Astrocyte of the spinal cord (primary cell): ENCODE measurements at regions not wholly inside any gene's neighbourhood (a gene's known extent, or its start where the extent isn't known, plus 50 kb on each side); places are given as distances from the start of the nearest gene placed in this dataset.

Experiments used
- DNase-seq: peaks from one replicate; pipeline ENCODE4 v3.0.0; 2011; ENCODE audit warnings: low read depth, low spot score
- H3K4me3 ChIP-seq: 2 replicates; pipeline ENCODE4 v1.5.1; 2011; ENCODE audit warnings: low read depth, mild to moderate bottlenecking, low read length, moderate library complexity
- in situ Hi-C: cut with HindIII; loops from 2 replicates; pipeline ENCODE4 v1.10.0; 2017; ENCODE audit warnings: low sequenced_read_pairs
- TF ChIP-seq, protein P1 (sequence below): IDR thresholded peaks from 2 replicates; pipeline ENCODE4 v1.5.1; 2012; ENCODE audit warnings: low read depth, mild to moderate bottlenecking, low read length, inconsistent platforms

DNA sequence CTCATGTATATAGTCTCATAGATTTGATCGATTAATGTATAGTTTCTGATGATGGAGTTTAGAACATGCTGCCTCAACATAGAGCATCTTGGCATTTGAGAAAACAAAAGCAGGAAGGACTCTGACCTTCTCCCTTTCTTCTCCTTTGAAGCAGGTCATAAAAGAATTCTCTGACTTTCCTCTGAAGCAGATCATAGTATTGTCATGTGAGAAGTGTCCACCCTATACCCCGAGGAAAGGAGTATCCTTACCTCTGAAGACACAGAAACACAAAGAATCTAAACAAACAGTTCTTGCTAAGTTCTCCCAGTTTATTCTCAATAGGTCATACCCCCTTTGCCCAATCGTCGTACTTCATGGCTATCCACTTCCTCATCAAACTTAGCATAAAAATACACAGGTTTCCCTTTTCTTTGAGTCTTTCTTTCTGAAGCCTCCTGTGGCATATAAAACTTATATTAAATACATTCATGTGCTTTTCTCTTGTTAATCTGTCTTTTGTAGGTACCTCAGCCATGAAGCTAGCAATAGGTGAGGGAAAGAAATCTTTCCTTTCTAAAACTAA, 194.9 kb downstream of the REEP3 start:
- DNase-seq, result no peak
- no peak overlapping the region for H3K4me3 ChIP-seq
- TF ChIP-seq, protein P1, sequence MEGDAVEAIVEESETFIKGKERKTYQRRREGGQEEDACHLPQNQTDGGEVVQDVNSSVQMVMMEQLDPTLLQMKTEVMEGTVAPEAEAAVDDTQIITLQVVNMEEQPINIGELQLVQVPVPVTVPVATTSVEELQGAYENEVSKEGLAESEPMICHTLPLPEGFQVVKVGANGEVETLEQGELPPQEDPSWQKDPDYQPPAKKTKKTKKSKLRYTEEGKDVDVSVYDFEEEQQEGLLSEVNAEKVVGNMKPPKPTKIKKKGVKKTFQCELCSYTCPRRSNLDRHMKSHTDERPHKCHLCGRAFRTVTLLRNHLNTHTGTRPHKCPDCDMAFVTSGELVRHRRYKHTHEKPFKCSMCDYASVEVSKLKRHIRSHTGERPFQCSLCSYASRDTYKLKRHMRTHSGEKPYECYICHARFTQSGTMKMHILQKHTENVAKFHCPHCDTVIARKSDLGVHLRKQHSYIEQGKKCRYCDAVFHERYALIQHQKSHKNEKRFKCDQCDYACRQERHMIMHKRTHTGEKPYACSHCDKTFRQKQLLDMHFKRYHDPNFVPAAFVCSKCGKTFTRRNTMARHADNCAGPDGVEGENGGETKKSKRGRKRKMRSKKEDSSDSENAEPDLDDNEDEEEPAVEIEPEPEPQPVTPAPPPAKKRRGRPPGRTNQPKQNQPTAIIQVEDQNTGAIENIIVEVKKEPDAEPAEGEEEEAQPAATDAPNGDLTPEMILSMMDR, result no peak
- in situ Hi-C loops, result no loop called here

DNA sequence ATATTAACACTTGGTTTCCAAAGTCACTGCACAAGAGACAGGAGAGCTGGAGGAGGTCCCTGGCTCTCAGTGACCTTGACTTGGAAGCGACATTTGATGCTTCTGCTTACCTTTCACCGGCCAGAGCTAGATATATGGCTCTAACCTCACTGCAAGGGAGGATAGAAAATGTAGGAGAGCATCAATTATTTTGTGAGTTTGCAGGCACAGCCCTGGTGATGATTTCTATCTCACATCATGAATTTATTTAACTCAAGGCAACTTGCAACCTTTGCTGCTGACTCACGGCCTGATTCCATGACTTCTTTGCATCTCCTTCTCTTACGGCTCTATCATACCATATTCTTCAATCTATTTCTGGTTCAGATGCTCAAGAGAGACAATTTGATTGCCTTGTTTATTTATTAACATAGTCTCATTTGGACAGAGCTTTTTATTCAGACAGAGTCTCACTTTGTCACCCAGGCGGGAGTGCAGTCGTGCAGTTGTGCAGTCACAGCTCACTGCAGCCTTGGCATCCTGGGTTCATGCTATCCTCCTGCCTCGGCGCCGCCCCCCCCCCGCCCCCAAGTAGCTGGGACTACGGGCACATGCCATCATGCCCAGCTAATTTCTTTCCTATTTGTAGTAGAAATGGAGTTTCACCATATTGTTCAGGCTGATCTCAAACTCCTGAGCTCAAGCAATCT, 196.0 kb downstream of the REEP3 start:
- no peak overlapping the region for H3K4me3 ChIP-seq
- TF ChIP-seq, protein P1, result no peak
- in situ Hi-C loops, result no loop called here
- no peak for DNase-seq

DNA sequence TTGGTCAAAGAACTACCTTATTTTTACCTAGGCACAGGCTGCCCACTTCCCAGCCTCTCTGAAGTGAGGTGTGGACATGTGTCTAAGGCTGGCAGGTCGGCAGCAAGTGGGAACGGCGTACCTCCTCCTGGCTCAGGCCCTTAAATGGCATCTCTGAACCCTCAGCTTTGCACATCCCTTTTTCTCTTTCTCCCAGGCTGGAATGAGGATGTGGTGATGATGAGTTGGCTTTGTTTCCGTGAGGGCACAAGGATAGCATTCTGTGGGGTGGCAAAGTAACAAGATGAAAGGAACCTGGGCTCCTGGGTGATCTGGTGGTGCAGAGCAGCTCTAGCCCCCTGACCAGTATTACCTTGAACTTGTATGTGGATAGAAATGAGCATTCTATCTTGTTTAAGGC, 196.8 kb downstream of the REEP3 start:
- TF ChIP-seq, protein P1, result no peak
- peak; percentile 17 for DNase-seq
- H3K4me3 ChIP-seq, result no peak overlapping the region
- in situ Hi-C loops, result no loop called here

DNA sequence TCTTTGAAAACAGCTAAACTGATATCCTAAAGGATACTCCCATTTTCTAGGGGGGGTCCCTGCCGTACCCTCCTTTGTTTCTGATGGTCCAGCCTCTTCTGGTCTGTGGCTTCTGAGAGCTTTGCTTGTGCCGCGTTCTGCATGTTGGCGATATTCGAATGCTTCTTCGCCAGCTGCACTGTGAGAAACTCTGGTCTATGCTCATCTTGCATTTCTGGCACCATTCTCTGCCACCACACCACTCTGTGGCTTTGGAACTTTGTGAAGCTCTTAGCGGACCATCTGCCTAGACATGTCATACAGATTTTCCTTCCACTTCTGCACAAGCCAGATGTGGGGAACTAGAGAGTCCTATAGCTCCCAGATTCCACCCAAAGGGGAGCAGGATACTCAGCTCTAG, 197.2 kb downstream of the REEP3 start:
- TF ChIP-seq, protein P1, result no peak
- in situ Hi-C loops, result no loop called here
- DNase-seq, result no peak
- no peak overlapping the region for H3K4me3 ChIP-seq

DNA sequence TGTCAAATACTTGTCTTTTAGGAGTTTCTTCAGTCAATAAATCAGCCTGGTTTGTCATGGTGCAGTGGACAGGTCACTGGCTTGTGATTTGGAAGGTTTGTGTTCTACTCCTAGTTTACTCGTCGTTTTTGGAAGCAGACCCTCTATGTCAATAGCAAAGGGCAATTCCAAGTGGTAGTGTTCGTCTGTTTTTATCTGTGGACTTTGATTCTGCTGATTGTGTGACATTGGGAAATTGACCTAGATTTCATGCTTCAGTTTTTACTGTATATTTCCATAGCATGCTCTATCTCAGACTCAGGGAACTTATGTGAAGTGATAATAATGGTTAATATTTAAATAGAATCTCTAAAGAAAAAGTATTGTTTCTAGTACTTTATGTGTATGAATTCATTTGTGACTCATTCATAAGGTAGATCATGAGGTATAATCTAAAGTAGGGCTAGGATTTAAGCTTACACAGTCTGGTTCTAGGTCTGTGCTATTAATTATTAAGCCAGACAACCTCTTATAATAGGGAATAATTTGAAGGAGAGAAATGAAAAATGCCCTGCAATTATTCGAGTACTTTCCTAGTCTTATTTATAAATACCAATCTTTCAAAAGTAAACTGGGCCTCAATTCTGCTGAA, 198.1 kb downstream of the REEP3 start:
- in situ Hi-C loops, result no loop called here
- H3K4me3 ChIP-seq, result no peak overlapping the region
- TF ChIP-seq, protein P1, result no peak
- no peak for DNase-seq

DNA sequence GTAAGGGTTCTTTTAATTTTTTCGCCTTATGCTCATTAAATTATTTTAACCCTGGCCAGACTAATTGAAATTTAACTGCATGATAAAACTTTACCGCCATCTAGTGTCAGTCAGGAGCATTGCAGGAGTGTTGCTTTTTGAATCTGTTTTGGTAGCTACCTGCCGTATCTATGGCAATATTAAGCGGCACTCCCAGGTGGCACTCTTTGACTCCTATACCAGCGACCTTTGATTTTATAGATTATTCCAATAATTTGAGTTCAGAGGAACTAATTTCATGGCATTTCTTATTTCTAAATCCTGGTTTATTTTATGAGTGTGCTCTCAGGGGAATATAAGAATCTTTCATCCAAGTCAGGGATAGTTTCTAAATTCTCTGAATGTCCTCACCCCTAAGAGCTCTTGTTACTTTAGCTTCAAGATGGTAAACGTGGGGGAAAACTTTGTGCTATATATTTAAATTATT, 198.9 kb downstream of the REEP3 start:
- in situ Hi-C loops, result no loop called here
- peak; percentile 57 for DNase-seq
- no peak overlapping the region for H3K4me3 ChIP-seq
- TF ChIP-seq, protein P1, result peak; percentile 85
